ENCODE measurements at regions not wholly inside any gene's neighbourhood (a gene's known extent, or its start where the extent isn't known, plus 50 kb on each side); places are given as distances from the start of the nearest gene placed in this dataset.

DNA sequence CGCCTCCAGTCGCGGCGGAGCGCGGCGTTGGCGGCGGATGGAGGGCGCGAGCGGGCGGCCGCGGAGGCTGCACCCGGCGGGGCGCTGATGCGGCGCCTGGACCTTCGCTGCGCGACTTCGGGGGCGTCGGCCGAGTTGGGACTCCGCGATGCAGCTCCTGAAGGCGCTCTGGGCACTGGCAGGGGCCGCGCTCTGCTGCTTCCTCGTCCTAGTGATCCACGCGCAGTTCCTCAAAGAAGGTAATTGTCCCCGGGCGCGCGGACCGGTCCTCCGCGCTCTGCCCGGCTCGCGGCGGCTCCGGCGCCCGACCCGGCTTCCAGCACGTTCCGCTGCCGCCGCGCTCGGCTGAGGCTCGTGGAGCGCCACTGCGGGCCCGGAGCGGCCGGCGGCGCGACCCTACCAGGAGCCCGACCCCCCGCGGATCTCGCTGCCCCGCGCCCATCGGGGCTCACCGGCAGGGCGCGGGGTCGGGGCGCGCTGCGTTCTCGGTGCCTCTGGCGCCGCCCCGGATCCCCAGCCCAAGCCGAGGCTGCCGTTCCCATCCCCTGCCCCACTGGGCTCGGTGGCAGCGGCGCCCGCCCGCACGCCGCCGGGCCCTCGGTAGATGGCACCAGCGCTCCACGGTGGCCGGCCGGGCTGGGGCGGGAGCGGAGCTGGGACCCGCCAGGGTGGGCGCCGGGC, 1251.2 kb downstream of the BRD1 start:
- no peaks in the 10 kb centered on the region for H3K36me3 ChIP-seq (replicated peaks; ENCODE audit: insufficient read depth, low read length)
- H3K27ac ChIP-seq (ENCODE audit: low read length), result no peak overlapping the region
- no peaks in the 10 kb centered on the region for H3K9me2 ChIP-seq (replicated peaks; ENCODE audit: insufficient read depth, low read length)
- no peak for DNase-seq
- H3K9me3 ChIP-seq (replicated peaks; ENCODE audit: insufficient read depth, low read length), result no peaks in the 10 kb centered on the region
- H3K4me3 ChIP-seq (ENCODE audit: low read length), result no peak overlapping the region
- H3K4me1 ChIP-seq (ENCODE audit: low read length), result no peaks in the 10 kb centered on the region
- peaks cover 2% of the 10 kb centered on the region; the same call in 1 of the 2 replicates for H3F3A ChIP-seq (ENCODE audit: insufficient read depth, low read length)
- TF ChIP-seq EZH2 (optimal IDR thresholded peaks at IDR 0.05; ENCODE audit: low read depth, low read length) (no peak), EZH2phosphoT487 (IDR thresholded peaks at IDR 0.05; ENCODE audit: low read length) (no peak)
- TF ChIP-seq, protein P1, sequence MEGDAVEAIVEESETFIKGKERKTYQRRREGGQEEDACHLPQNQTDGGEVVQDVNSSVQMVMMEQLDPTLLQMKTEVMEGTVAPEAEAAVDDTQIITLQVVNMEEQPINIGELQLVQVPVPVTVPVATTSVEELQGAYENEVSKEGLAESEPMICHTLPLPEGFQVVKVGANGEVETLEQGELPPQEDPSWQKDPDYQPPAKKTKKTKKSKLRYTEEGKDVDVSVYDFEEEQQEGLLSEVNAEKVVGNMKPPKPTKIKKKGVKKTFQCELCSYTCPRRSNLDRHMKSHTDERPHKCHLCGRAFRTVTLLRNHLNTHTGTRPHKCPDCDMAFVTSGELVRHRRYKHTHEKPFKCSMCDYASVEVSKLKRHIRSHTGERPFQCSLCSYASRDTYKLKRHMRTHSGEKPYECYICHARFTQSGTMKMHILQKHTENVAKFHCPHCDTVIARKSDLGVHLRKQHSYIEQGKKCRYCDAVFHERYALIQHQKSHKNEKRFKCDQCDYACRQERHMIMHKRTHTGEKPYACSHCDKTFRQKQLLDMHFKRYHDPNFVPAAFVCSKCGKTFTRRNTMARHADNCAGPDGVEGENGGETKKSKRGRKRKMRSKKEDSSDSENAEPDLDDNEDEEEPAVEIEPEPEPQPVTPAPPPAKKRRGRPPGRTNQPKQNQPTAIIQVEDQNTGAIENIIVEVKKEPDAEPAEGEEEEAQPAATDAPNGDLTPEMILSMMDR (IDR thresholded peaks at IDR 0.05; ENCODE audit: low read length), result no peak
- no peak overlapping the region for H3K4me2 ChIP-seq (ENCODE audit: low read depth, low read length)
- H3K27me3 ChIP-seq (replicated peaks; ENCODE audit: insufficient read depth, low read length), result no peaks in the 10 kb centered on the region
- no peaks in the 10 kb centered on the region for H4K20me1 ChIP-seq (ENCODE audit: insufficient read depth, low read length)
- H2AFZ ChIP-seq (ENCODE audit: low read length), result no peak overlapping the region
- H3K9ac ChIP-seq (ENCODE audit: low read length), result no peak overlapping the region
- peaks cover 15% of the 10 kb centered on the region for H3K79me2 ChIP-seq (ENCODE audit: low read length)

DNA sequence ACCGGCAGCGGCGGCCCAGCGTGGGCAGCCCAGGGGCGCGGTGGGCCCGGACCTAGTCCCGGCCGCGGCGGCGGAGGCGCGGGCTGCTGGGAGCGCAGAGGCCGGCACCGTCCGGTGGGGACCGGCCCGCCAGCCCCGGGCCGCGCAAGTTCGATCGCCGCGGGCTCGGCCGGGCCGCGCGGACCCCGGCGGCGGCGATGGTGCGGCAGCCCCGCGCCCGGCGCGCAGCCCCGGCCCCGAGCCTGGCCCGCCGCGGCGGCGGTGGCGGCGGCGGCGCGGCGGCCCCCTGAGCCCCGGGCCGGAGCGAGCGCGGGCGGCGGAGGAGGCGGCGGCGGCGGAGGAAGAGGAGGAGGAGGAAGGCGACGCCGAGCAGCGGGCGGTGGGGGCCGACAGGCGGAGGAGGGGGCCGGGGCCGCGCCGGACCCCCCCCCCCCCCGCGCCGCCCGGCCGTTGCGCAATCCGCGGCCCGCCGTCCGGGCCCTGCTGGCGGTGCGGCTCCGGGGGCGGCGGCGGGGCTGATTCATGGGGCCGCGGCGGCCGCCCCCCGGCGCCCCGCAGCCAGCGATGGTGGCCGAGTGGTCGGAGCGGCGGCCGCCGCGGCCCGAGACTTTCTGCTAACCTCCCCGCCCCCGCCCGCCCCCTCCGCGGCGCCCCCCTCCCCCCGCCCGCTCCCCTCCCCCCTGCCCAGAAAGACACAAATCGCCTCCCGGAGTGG, 1251.9 kb downstream of the BRD1 start:
- no peaks in the 10 kb centered on the region for H3K27me3 ChIP-seq (replicated peaks; ENCODE audit: insufficient read depth, low read length)
- peaks cover 2% of the 10 kb centered on the region; the same call in 1 of the 2 replicates for H3F3A ChIP-seq (ENCODE audit: insufficient read depth, low read length)
- no peak overlapping the region for H3K4me3 ChIP-seq (ENCODE audit: low read length)
- H3K9me3 ChIP-seq (replicated peaks; ENCODE audit: insufficient read depth, low read length), result no peaks in the 10 kb centered on the region
- H4K20me1 ChIP-seq (ENCODE audit: insufficient read depth, low read length), result no peaks in the 10 kb centered on the region
- no peaks in the 10 kb centered on the region for H3K4me1 ChIP-seq (ENCODE audit: low read length)
- no peak overlapping the region for H3K9ac ChIP-seq (ENCODE audit: low read length)
- TF ChIP-seq EZH2phosphoT487 (IDR thresholded peaks at IDR 0.05; ENCODE audit: low read length) (no peak), EZH2 (optimal IDR thresholded peaks at IDR 0.05; ENCODE audit: low read depth, low read length) (no peak)
- TF ChIP-seq, protein P1 (IDR thresholded peaks at IDR 0.05; ENCODE audit: low read length), result no peak
- no peak overlapping the region for H3K27ac ChIP-seq (ENCODE audit: low read length)
- H3K36me3 ChIP-seq (replicated peaks; ENCODE audit: insufficient read depth, low read length), result no peaks in the 10 kb centered on the region
- no peak overlapping the region for H3K4me2 ChIP-seq (ENCODE audit: low read depth, low read length)
- peaks cover 15% of the 10 kb centered on the region for H3K79me2 ChIP-seq (ENCODE audit: low read length)
- H2AFZ ChIP-seq (ENCODE audit: low read length), result no peak overlapping the region
- DNase-seq, result no peak
- H3K9me2 ChIP-seq (replicated peaks; ENCODE audit: insufficient read depth, low read length), result no peaks in the 10 kb centered on the region

DNA sequence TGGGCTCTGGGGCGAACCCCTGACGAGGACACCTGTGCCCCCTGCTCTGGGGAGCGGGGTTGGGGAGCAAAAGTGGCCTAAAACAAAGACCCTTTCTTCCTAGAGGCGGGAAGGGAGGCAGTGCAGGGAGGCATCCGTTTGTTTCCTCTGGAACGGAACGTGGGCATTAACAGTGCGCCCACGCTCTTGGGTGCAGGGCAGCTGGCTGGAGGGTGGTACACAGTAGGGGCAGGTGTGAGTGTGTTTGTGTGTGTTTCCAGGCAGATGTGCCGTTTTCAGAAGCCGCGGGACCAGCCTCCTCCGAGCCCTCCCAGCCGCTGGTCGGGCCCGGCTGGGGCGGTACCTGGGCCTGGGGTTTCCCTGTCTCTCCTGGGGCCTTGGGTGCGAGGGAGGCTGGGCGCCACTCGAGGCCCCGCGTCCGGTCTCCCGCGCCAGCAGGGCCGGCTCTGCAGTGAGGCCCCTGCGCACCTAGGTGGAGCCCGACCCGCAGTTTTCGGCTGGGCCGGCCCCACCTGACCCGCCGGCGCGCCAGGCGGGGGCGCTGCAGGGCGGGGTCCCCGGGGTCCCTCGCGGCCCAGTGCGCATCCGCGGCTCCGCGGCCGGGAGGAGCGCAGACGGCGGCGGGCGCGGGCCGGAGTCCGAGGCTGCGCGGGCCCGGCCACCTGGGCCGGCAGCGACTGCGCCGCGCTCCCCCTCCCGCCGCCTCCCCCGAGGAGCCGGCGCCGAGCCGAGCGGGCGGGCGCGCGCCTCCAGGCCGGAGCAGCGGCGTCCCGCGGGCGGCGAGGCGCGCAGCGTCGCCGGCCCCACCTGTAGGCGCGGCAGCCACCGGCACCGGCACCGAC, 1252.7 kb downstream of the BRD1 start:
- peak; percentile 70 for DNase-seq
- Histone ChIP-seq H3K4me2 (ENCODE audit: low read depth, low read length) (no peak overlapping the region), H3K4me3 (ENCODE audit: low read length) (no peak overlapping the region), H3K4me1 (ENCODE audit: low read length) (no peaks in the 10 kb centered on the region), H3K36me3 (replicated peaks; ENCODE audit: insufficient read depth, low read length) (no peaks in the 10 kb centered on the region), H3F3A (ENCODE audit: insufficient read depth, low read length) (peaks cover 2% of the 10 kb centered on the region; the same call in 1 of the 2 replicates), H3K9ac (ENCODE audit: low read length) (no peak overlapping the region), H3K27me3 (replicated peaks; ENCODE audit: insufficient read depth, low read length) (no peaks in the 10 kb centered on the region), H3K9me2 (replicated peaks; ENCODE audit: insufficient read depth, low read length) (no peaks in the 10 kb centered on the region), H4K20me1 (ENCODE audit: insufficient read depth, low read length) (no peaks in the 10 kb centered on the region), H2AFZ (ENCODE audit: low read length) (no peak overlapping the region), H3K79me2 (ENCODE audit: low read length) (peaks cover 15% of the 10 kb centered on the region), H3K9me3 (replicated peaks; ENCODE audit: insufficient read depth, low read length) (no peaks in the 10 kb centered on the region), H3K27ac (ENCODE audit: low read length) (no peak overlapping the region)
- no peak for TF ChIP-seq EZH2 (optimal IDR thresholded peaks at IDR 0.05; ENCODE audit: low read depth, low read length)
- TF ChIP-seq EZH2phosphoT487 (IDR thresholded peaks at IDR 0.05; ENCODE audit: low read length), result no peak
- TF ChIP-seq, protein P1 (IDR thresholded peaks at IDR 0.05; ENCODE audit: low read length), result peak; percentile 50

All from MM.1S (cell line).